NCI-H2029 treated with DMSO at 0.1 percent for 48 hours (cell line): ENCODE measurements at regions not wholly inside any gene's neighbourhood (a gene's known extent, or its start where the extent isn't known, plus 50 kb on each side); places are given as distances from the start of the nearest gene placed in this dataset.

Source experiments
- DNase-seq: peaks from one replicate; lab custom pipeline; 2025; lab: John Stamatoyannopoulos, UW

DNA sequence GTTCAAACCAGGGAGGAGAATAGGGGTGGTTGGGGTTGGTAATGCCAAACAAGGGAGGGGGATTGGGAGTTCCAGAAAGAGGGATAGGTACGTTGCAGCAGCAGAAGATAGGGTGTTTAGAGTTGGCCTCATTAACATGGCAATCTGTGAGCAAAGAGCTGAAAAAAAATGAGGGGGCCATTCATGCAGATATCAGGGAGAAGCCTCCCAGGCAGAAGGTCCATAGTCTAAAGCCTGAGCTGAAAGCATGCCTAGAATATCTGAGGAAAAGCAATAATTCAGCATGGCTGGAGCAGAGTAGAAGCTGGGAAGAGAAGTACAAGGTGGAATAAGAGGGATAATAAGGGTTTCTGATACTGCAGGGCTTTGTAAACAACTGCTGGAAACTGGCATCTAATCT lies 550.9 kb upstream of the LCORL start:
- DNase-seq: no peak

DNA sequence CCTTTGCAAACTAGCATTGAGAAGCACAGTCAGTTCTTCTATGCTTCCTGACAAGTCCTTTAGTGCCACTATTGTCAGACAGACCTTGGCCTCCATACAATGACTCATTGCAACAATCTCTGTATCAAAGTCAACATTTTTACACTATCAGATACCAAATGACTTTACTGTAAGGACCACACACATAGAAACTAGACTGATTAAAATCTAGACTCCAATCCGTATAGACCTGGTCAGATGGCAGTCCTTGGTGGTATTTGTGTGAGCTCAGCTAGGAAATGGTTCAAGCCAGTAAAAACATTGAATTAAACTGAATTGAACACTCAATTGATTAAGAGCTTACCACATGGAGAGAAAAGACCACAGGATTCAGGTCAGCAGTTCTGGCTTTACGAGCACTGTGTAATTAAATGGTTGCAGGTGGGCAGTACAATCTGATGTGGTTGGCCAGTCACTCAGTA lies 549.8 kb upstream of the LCORL start:
- DNase-seq: no peak

DNA sequence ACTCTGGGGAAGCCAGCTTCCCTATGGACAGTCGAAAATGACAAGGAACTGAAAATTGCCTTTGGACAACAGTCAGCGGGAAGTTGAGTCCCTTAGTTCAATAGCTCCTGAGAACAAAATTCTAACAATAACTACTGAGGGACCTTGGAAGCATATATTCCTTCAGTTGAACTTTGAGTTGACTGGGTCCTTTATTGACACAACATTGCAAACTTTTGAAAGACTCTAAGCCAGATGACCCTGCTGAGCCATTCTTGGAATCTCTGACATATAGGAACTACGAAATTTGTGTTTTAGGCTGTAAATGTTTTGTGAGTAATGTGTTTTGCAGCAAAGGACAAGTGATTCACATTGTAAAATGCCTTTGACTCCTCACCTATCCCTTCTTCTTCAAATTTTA lies 548.8 kb upstream of the LCORL start:
- DNase-seq: no peak

DNA sequence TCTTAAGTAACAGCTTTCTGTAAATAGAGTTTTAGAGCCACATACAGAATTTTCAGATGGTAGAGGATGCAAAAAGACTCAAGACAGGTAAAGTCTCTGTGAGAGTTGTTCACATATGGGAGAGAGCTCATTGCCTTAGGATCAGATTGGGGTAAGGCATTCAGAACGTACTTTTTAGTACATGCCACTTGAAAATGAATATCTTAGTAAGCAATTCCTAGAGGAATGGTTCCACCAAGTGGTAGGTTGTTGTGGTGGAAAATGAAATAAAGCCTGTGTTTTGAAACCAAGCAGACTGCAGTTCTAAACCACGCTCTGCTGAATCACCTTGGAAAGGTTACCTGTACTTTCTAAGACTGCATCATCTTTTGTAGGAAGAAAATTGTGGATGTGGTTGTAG lies 547.0 kb upstream of the LCORL start:
- no peak for DNase-seq

DNA sequence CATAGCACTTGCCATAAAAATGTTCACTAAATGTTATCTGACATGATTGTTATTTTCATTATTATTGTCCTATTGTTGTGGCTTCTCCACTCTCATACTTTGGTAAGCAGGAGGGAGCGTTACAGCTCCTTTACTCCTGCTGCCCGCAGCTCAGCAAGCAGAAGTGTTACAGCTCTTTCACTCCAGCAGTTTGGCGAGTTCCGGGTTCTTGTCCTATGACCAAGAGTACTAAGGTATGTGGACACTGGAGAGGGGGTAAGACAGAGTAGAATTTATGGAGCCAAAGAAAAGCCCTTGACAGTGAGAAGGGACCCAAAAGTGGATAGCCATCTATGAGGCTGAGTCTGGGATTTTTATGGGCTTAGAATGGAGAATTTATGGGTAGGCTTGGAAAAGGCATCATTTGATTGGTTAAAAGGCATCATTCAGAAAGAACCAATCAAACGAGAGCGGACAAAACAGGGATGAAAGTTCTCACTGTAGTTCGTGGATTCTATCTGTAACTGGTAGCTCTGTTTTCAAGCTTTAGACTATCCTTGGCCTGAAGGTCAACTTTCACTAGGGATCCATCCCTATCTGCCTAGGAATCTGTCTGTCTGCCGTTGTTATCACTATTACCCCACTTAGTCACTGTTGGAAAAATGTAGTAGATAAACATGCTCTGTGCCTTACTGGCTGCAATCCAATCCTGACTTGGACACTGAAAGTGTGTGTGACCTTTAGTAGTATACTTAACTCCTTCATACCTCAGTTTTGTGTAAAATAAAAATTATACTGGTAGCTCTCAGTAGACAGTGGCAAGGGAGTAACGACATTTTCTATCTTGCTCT lies 545.6 kb upstream of the LCORL start:
- DNase-seq: no peak

DNA sequence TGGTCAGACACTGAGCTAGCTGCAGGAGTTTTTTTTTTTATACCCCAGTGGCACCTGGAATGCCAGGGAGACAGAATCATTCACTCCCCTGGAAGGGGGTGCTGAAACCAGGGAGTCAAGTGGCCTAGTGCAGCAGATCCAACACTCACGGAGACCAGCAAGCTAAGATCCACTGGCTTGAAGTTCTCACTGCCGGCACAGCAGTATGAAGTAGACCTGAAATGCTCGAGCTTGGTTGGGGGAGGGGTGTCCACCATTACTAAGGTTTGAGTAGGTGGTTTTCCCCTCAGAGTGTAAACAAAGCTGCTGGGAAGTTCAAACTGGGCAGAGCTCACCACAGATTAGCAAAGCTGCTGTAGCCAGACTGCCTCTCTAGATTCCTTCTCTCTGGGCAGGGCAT lies 537.9 kb upstream of the LCORL start:
- no peak for DNase-seq

DNA sequence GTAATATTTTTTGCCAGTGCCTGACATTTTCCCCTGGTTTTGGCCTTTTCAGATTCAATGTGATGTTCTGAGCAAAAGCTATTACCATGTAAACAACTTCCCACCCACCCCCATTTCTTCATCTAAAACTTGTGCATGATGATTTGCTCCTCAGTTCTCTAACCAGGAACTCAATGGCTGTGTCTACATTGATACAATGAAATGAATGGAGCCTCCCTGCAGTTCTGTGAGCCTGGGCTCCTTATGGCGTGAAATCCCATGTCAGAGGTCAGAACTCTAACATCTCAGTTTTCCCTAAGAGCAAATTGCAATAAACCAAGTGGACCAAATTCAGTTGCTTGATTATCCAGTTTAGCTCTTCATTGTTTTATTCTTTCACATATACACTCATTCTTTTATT lies 534.8 kb upstream of the LCORL start:
- no peak for DNase-seq

DNA sequence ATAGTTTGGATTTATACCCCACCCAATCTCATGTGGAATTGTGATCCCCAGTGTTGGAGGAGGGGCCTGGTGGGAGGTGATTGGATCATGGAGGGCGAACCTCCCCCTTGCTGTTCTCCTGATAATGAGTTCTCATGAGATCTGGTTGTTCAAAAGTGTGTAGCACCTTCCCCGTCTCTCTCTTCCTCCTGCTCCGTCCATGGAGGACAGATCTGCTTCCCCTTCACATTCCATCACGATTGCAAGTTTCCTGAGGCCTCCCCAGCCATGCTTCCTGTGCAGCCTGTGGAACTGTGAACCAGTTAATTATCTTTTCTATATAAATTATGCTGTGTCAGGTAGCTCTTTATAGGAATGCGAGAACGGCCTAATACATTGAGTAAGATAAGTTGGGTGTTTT lies 518.8 kb upstream of the LCORL start:
- DNase-seq: no peak

DNA sequence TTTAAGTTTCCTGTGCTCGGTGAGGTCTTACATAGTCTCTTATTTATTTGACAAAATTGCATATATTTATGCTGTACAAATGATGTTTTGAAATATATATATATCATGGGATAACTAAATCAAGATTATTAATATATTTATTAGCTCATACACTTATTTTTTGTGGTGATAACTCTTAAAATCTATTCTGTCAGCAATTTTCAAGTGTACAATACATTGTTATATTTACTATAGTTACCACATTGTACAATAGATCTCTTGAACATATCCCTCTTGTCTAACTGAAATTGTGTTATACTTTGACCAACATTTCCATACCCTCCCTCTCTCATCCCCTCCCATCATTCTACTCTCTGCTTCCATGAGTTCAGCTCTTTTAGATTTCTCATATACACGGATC lies 516.6 kb upstream of the LCORL start:
- DNase-seq: no peak

DNA sequence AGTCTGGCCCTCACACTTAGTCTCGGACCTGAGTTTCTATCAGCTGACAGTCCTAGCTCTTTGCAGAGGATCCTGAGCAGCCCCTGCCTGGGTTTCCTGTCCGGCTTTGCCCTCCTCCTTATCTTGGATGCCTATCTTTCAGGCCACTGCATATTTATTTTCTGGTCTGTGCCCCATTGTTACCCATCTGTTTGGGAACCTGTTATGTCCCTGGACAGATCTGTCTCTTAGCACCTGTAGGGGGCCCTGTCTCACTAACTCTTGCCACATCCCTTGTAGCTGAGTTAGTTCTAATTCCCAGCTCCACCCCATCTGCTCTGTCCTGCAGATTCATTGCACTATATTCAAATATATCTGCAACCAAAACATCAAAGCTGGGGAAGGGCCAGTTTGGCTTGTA lies 514.9 kb upstream of the LCORL start:
- DNase-seq: no peak

DNA sequence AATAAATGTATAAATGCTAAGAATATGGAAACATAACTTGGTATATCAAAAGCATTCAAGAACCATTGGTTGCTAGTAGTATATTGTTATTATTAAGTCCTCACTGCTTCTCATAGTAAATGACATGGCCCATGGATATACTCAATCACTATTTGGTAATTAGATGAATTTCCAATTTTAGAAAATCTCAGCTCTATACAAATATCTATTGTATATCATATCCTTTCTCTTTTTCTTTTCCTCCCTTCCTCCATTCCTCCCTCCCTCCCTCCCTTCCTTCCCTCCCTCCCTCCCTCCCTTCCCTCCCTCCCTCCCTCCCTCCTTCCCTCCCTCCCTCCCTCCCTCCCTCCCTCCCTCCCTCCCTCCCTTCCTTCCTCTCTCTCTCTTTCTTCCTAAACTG lies 514.4 kb upstream of the LCORL start:
- DNase-seq: no peak

DNA sequence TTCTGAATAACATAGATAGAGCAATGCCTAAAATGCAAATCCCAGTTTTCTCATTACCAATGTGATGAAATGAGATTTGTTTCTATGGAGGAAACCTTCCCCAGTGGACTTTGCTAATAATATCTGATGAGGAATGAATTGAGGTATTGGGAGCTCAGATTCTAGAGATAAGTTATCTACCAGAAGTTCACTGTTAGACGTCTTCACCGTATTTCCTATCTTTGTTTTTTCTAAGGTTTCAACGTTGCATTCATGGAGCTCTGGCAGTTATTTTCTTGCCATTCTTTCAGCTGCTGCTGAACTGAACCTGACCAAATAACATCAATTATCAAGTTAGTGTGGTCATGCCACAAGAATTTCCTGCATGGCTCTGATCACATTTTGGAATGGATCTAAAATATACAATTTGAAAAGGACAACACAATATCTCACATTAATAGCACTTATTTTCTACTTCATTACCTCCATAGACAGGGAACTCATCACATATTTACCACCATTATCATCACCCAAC lies 511.8 kb upstream of the LCORL start:
- DNase-seq: no peak

DNA sequence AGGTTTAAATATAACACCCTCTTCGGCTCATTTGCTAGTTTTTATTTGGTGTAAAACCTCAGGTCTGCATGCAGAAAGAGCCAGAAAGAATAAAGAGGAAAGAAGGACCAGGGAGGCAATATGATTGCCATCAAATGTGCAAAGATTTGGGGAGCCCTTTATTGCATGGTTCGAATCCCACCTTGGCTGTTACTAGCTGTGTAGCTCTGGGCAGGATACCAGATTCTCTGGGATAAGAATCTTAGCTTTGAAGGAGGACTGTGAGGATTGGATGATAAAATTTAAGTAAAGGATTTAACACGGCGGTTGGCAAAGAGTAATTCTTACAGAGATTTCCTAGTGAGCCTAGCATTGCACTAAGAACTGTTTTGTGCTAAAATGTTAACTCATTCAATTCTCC lies 510.2 kb upstream of the LCORL start:
- DNase-seq: no peak

DNA sequence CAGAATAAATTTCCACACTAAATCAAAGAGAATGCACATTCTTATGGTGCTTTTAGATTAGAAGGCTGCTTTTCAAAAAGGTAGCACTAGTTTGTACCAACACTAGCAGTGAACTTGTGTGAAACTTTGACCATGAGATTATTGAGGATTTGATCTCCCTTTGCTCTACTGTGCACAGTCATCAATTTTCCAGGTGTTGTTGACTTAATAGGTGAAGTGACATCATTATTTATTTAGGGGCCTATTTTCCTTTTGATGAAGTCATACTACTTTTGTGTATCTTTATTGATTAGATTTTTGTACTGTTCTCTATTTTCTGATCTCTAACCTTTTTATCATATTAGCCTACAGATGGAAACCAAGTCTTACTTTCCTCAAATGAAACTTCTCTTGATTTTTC lies 507.9 kb upstream of the LCORL start:
- DNase-seq: no peak

DNA sequence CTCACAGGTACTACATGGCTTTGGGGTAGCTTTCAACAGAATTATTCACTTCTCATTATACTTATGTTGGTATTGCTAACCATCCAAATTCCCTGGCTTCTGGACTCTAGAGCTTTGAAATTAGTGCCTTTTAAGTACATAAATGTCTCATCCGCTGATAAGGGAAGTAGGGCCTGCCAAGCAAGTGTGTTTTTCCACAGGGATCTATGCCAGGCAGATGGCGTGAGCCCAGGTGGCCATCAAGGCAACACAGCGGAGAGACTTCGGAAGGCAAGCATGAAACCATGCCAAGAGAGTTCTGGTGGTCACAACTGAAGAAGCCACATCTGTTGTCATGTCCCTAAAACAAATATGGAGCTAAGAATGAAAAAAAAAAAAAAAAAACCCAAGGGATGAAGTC lies 503.1 kb upstream of the LCORL start:
- no peak for DNase-seq

DNA sequence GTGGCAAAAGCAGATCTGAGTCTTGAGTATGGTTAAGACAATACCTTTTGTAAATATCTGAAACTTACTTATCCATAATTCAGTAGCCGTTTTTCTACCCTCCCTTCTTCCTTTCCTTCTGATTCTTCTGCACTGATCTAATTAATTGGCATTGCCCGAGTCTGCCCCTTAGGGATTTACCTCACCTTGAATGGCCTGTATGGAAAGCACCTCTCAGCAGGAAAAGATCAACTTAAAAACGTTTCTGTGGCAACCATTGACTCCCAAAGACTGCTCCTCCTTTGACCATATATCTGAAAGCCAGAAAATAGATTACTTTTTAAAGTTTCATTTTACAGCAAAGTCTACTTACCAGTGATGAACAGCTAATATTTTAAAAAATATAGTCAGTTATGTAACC lies 496.5 kb upstream of the LCORL start:
- DNase-seq: no peak

DNA sequence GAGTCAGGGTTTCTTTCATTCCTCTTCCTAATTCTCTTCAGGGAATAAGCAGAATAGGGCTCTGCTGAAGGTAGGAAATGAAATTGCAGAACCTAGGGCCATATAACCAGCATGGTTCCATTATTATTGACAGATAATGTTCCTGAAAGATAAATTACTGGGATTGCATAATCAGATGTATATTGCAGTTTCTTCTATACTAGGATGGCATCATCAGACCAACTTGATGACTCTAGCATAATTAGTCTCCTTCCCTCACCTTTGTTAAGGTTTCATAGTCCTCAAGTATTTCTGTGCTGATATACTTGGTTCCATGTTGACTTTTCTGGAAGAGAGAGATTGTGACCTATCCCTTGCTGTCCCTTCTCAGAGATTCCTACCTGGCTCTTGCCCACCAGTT lies 492.3 kb upstream of the LCORL start:
- DNase-seq: no peak

DNA sequence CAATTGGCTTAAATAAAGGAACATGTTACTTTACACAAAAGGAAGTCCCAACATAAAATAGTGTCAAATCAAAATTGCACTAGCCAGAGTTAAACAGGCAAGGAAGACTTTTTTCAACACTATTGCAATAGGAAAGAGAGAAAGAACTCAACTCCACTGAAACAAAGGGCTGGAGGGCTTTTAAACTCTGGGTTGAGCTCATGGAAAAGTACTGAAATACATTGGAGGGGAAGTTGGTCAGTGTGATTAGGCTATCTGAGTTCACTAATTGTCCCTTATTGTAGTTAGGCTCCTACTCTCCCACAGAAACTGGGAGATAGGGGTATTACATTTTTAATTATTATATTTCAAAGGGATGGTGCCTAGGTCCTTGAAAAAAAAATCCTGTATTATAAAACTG lies 491.2 kb upstream of the LCORL start:
- DNase-seq: no peak

DNA sequence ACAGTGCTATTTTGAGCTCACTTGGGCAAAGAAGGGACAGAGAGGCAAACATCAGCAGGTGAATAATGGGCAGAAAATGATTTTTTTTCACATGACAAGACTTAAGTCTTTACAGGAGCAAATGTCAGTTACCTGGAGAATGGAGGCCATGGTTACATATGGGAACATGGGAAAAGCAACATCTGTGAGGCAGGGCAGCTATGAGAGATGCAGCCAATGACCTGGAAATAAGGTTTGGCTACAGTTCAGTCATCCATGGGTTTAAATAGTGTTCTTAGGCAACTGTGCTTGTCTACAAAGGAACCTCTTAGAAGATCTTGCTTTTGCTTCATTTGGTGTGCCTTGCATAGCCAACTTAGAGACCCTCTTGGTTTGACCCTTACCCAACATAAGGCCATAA lies 490.2 kb upstream of the LCORL start:
- DNase-seq: no peak

DNA sequence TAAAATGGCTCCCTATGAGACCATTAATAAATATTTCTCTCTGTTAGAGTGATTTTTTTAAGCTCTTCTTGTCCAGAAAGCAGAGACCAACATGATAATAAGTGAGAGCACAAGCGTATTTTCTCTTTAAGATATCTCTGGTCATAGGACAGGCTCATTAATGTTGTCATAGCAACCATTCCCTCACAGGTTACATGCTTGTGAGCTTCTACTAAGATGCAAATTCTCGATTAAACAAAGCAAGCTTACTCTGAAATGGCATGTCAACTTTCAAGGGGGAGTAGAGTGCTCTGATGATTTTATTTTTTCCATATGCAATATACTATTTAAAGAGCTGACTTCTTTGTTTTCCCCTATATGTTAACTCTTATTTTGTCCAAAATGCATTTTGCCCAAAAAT lies 487.2 kb upstream of the LCORL start:
- no peak for DNase-seq

DNA sequence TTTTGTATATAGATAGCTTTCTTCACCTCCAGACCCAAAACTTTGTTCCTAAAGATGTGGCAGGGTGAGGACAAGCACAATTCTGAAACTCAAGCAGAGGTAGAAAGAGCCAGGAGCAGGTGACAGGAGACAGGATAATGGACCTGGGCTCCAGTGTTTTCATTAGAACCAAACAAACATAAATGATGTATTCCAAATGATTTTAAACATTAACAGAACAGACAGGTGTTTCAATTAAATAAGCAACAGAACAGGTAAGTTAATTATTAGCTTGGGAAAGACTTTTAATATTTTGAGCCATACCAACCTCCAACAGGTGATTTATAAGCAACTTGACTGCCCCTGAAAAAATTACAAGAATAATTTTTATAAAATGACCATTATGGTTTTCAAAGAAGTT lies 459.4 kb upstream of the LCORL start:
- no peak for DNase-seq

DNA sequence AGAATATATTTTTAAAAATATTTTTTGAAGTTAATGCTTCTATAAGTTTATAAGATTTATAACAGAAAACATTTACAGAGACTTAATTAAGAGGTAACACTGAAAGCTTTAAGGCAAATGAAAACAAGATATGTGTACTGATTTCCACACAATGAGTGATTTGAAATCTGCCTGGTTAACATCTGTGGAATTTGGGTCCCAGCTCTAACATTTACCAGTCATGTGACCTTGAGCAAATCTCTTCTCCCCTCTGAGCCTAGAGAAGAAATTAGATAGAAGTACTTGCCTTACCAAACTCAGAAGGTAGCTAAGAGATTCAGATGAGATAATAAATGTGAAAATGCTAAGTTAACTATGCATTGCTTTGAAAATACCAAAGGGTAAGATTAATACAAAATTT lies 458.8 kb upstream of the LCORL start:
- DNase-seq: no peak

DNA sequence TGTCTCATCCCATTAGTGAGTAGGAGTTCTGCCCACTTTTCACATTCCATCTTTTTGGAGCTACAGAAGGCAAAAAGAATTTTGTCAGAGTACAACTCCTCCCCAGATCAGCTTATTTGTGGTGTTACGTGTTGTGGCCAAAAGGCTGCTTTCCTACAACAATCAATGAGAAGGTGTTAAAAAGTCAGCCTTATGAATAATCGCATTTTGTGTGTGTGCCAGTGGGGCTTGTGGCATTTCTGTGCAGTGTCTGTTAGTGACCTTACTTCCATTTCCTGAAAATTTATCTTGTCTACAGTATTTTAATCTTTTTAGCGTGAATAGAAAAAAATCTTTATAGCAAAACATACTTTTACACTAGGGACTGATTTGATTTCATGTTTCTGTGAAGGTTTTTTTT lies 458.3 kb upstream of the LCORL start:
- DNase-seq: no peak

DNA sequence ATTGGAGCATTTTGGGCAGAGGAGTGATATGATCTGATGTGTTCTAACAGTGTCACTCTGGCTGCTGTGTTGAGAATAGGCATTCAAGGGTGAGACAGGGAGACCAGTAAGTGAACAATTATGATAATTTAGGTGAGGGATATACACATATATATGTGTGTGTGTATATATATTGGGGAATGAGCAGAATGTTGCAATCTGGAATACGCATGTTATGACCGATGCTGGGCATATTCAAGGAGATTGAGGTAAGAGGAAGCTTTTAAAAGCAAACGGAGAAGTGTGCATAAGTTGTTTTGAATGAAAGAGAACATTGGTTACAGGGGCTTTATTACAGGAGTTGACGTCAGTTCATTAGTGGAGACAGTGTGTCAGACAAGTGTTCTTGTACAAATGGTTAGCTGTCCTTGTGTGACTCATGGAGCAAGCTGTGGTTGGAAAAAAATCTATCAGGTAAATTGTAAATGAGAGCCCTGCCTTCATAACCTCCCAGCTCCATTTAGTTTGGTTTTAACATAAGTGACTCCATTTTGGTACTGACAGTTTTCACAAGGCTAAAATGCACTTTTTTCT lies 442.5 kb upstream of the LCORL start:
- no peak for DNase-seq
